Activated CD8-positive, alpha-beta memory T cell treated with anti-CD3 and anti-CD28 coated beads for 48 hours (primary cell): ENCODE measurements at regions not wholly inside any gene's neighbourhood (a gene's known extent, or its start where the extent isn't known, plus 50 kb on each side); places are given as distances from the start of the nearest gene placed in this dataset.
"Not testable (repeated sequence)": the region's sequence is repeated elsewhere in the genome, so short reads cannot be mapped to it uniquely, and the experiment has no call there.

ENCODE experiments used
- DNase-seq, 3 experiments: peaks; one replicate each; pipeline ENCODE4 v3.0.0-alpha.2; 2020; ENCODE audit warnings: low read depth in 2 of 3, low spot score in 2 of 3

DNA sequence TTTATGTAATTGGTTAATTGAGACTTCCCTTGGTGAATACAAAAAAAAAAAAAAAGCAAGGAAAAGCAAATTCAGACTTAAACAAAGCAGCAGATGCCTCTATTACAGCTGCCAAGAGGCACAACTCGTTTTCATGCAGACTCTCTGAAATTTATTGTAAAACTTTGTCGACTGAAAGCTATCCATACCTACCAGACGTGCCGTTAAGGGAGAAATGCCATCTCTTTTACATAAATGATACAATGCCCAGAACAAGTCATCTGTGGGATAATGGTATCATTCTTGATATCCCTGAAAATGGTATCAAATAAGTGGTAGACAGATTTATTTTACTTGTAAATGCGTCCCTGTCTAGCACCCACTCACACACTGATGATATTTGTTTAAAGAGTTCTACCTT, 724.2 kb downstream of the NSUN3 start:
- no peak for DNase-seq

GRCh38 chr3:94787734-94788270, 724.9 kb downstream of the NSUN3 start:
- no peak for DNase-seq

- no peak for DNase-seq
Measured at GRCh38 chr3:94794563-94794962, 731.7 kb downstream of the NSUN3 start.

DNA sequence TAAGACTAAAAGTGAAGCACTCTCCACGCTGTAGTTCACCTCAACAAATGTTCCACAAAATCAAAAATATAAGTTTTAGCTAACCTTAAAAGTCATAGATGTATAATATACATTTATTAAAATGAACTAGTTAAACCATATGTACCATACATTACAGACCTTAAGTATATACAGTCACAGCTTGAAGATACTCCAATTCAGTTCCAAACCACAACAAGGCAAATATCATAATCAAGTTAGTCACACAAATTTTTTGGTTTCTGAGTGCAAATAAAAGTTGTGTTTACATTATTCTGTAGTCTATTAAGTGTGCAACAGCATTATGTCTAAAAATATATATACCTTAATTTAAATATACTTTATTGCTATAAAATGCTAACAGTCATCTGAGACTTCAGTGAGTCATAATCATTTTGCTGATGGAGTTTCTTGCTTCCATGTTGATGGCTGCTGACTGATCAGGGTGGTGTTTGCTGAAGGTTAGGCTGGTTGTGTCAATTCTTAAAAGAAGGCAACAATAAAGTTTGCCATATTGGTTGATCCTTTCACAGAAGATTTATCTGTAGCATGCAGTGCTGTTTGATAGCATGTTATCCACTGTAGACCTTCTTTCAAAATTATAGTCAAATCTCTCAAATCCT, 736.7 kb downstream of the NSUN3 start:
- DNase-seq: no peak

GRCh38 chr3:94811836-94812235, 749.0 kb downstream of the NSUN3 start:
- no peak for DNase-seq

DNA sequence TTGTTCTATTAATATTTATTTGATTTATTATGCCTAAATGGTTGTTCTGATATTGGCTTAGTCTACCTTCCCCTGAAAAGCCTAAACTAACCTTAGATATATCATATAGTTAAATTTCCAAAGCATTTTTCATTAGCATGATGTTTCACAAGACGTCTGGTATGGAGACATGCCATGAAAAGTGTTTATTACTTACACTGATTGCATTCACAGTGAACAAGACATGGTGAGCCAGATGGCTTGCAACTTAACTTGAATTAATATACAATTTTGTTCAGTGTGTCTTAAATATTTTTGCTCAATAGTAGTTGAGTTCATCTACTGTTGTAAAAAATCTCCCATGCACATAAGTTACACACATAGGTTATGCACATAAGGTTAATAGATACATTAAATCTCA, 758.4 kb downstream of the NSUN3 start:
- DNase-seq: no peak

- DNase-seq: no peak
Measured at GRCh38 chr3:94822298-94822697, 759.4 kb downstream of the NSUN3 start.

DNA sequence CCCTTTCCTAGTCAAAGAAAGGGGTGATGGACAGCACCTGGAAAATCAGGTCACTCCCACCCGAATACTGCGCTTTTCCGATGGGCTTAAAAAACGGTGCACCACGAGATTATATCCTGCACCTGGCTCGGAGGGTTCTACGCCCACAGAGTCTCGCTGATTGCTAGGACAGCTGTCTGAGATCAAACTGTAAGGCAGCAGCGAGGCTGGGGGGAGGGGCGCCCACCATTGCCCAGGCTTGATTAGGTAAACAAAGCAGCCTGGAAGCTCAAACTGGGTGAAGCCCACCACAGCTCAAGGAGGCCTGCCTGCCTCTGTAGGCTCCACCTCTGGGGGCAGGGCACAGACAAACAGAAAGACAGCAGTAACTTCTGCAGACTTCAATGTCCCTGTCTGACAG, 783.4 kb downstream of the NSUN3 start:
- not testable (repeated sequence) for DNase-seq

GRCh38 chr3:94862703-94863102, 799.8 kb downstream of the NSUN3 start:
- no peak for DNase-seq

DNA sequence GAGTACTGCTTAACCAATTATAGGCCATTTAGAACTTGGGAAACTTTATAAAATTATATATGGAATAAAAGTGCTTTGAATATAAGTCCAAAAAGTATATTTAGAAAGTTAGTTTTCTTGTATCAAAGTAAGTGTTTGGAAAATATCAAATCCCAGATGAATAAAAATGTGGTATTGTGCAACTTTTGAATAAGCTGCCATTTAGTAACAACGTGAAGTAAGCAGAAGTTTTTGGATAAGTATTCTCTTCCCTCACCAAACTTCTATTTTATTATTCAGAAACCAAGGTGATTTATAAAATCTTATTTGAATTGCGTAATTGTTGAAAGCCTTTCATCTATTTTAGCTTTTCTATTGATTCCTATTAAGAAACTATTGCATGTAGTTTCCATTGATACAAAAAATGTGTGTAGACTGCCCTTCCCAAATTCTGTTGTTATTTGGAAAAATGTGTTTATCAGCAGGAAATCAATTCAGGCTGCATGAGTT, 806.2 kb downstream of the NSUN3 start:
- no peak for DNase-seq

GRCh38 chr3:94873751-94874150, 810.9 kb downstream of the NSUN3 start:
- no peak for DNase-seq

DNA sequence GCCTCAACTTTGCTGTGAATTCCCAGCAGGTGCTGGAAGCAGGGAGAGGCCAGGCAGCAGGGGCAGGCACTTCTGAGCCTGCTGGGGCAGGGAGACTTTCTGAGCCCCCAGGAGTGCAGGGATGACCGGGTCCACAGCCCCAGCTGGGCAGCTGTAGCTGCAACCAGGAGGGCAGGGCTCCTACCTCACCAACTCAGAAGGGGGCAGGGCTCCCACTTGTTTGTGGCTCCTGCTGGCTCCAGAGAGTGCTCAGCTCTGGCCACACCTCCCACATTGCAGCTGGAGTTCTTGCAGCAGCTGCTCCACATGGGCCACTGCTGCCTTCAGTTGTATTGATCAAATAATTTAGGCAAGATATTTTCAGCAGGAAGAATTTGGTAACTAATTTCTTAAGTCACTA, 812.3 kb downstream of the NSUN3 start:
- no peak for DNase-seq

- no peak for DNase-seq
Measured at GRCh38 chr3:94887065-94887464, 824.2 kb downstream of the NSUN3 start.

- DNase-seq: no peak
Measured at GRCh38 chr3:94896994-94897393, 834.1 kb downstream of the NSUN3 start.

DNA sequence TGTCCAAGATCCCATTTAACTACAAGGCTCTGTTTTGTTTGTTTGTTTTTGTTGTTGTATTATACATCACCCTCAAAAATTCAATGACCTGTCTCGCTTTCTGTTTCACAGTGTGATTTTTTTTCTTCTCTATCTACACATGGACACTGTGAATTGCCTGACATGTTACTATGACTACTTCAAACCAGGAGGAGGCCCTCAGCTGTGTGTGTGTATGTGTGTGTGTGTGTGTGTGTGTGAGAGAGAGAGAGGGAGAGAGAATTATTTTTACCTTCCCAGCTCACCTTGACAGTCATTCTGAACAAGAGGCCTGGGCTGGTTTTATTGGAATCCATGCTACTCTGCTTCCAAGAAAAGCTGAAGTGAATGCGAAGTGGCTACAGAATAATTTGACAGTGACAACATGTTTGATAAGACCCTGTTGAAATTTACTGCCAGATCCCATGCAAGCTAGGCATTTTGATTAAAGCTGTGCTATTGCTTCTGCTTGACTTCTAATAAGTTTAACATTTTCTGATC, 841.4 kb downstream of the NSUN3 start:
- no peak for DNase-seq

GRCh38 chr3:94909726-94910125, 846.9 kb downstream of the NSUN3 start:
- DNase-seq: no peak

- DNase-seq: no peak
Measured at GRCh38 chr3:94912656-94913055, 849.8 kb downstream of the NSUN3 start.

- no peak for DNase-seq
Measured at GRCh38 chr3:94927175-94927574, 864.3 kb downstream of the NSUN3 start.

DNA sequence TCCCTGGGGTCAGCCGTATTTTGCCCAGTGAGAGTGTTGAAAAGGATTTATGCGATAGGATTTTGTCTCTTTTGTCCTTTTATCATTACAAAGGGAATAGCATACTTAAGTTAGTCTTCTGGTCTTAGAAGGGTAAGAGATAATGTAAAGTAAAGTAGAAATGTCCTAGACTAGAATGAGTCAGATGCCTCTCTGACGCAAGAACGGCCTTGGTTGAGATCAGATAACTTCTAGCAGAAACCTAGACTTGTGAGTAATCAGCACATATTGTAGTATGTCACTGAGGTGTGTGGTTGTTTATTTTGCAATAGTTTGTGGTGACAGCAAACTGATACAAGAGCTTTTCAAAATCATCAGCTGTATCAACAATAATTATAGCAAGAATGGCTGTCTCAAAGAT, 866.1 kb downstream of the NSUN3 start:
- no peak for DNase-seq

DNA sequence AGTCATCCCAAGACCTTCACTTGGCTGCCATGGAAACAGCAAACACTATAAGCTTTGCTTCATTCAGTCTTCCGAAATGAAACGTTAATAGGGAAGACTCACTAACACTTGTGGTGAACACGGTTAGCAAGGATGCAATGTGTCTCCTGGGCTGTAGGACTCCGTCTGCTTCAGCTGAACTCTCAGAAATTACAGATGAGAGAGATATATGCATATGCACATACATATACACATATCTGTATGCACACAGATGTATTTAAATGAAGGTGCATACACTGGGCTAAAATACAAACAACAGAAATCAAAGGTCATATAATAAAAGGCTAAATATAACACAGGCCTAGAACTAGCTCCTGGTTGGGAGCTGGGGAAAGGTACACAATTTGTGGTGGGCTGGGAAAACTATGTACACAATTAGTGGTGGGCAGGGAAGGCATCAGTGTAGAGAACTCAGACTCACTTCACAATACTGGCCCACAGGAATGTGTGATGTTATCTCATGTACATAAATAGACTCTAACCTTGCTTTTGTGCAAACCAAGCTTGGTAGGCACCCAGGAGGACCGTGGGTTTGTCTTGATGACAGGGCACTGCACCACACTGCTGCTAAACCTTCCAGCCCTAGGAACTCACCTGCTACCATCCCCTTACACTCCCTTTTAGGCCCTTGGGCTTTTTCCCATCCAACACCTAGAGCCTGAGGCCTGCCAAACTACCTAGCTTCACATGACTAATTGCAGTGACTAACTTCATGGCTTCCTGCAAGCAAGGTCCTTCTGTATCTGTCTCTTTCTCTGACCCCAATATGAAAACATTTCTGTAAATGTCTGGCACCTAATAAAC, 873.1 kb downstream of the NSUN3 start:
- DNase-seq: no peak

- no peak for DNase-seq
Measured at GRCh38 chr3:94937980-94938379, 875.1 kb downstream of the NSUN3 start.

- no peak for DNase-seq
Measured at GRCh38 chr3:94946683-94947082, 883.8 kb downstream of the NSUN3 start.
